Keratinocyte (primary cell): ENCODE measurements at regions not wholly inside any gene's neighbourhood (a gene's known extent, or its start where the extent isn't known, plus 50 kb on each side); places are given as distances from the start of the nearest gene placed in this dataset.

Experiments
- DNase-seq: peaks from one replicate; pipeline ENCODE4 v3.0.0-alpha.2; 2011; ENCODE audit warnings: low read depth, missing footprints, low spot score
- FAIRE-seq: peaks from 2 replicates; lab custom pipeline; 2011; peaks lifted over from hg19 to GRCh38; lab: Jason Lieb, UNC
- H2AFZ ChIP-seq: 2 replicates; pipeline ENCODE4 v1.6.0; 2012; ENCODE audit warnings: low read length, control low read depth, inconsistent platforms; ENCODE audit not compliant: control insufficient read depth
- H3K27ac ChIP-seq: 2 replicates; pipeline ENCODE4 v1.5.1; 2011; ENCODE audit warnings: low read length; ENCODE audit not compliant: control insufficient read depth, insufficient read depth
- H3K27me3 ChIP-seq: 3 replicates; pipeline ENCODE4 v1.6.0; 2011; ENCODE audit warnings: low read length; ENCODE audit not compliant: control insufficient read depth, insufficient read depth; ENCODE audit errors: extremely low read depth
- H3K36me3 ChIP-seq, 2 experiments: 2 replicates in 1 of 2; 3 replicates in 1 of 2; pipeline ENCODE4 v1.5.1; 2011; ENCODE audit warnings: low read length in 2 of 2, mild to moderate bottlenecking in 1 of 2; ENCODE audit not compliant: control insufficient read depth in 2 of 2, insufficient read depth in 2 of 2; ENCODE audit errors: extremely low read depth in 1 of 2
- H3K4me1 ChIP-seq: 3 replicates; pipeline ENCODE4 v1.5.1; 2011; ENCODE audit warnings: low read length; ENCODE audit not compliant: control insufficient read depth, insufficient read depth; ENCODE audit errors: extremely low read depth
- H3K4me2 ChIP-seq: 3 replicates; pipeline ENCODE4 v1.6.0; 2011; ENCODE audit warnings: low read depth, low read length; ENCODE audit not compliant: control insufficient read depth, insufficient read depth; ENCODE audit errors: extremely low read depth
- H3K4me3 ChIP-seq, 3 experiments: fragments of 200-600 bp in 1 of 3; sonication (generic) in 1 of 3; 2 replicates in 2 of 3; 3 replicates in 1 of 3; pipeline ENCODE4 v1.5.1; 2011 to 2016; ENCODE audit warnings: low read length in 3 of 3, mild to moderate bottlenecking in 3 of 3, control low read depth in 2 of 3, inconsistent platforms in 1 of 3, low read depth in 1 of 3, mixed read lengths in 1 of 3, mixed run types in 1 of 3, moderate library complexity in 1 of 3; ENCODE audit not compliant: control insufficient read depth in 2 of 3, insufficient read depth in 2 of 3; ENCODE audit errors: extremely low read depth in 1 of 3
- H3K79me2 ChIP-seq: 2 replicates; pipeline ENCODE4 v1.6.0; 2012; ENCODE audit warnings: low read length; ENCODE audit not compliant: control insufficient read depth, insufficient read depth
- H3K9ac ChIP-seq: 3 replicates; pipeline ENCODE4 v1.6.0; 2011; ENCODE audit warnings: low read length; ENCODE audit not compliant: control insufficient read depth, insufficient read depth; ENCODE audit errors: extremely low read depth
- H3K9me1 ChIP-seq: 3 replicates; pipeline ENCODE4 v1.6.0; 2011; ENCODE audit warnings: low read length; ENCODE audit not compliant: control insufficient read depth, insufficient read depth; ENCODE audit errors: extremely low read depth
- H3K9me3 ChIP-seq: 2 replicates; pipeline ENCODE4 v1.5.1; 2012; ENCODE audit warnings: low read depth, low read length; ENCODE audit not compliant: control insufficient read depth
- H4K20me1 ChIP-seq: 3 replicates; pipeline ENCODE4 v1.6.0; 2011; ENCODE audit warnings: low read length; ENCODE audit not compliant: control insufficient read depth, insufficient read depth; ENCODE audit errors: extremely low read depth
- EZH2 ChIP-seq: IDR thresholded peaks from one replicate; pipeline ENCODE4 v1.6.1; 2012; ENCODE audit warnings: inconsistent platforms, mild to moderate bottlenecking, low read length, moderate library complexity
- dilution Hi-C: fragments of 300-500 bp; cut with MboI; formaldehyde crosslinking; loops from one replicate; pipeline ENCODE4 v1.7.0; 2020; ENCODE audit warnings: low sequenced_read_pairs; ENCODE audit not compliant: extremely low pct_ligation_motif_present
- TF ChIP-seq, protein P1 (sequence below), 3 experiments: IDR thresholded peaks in 1 of 3; conservative IDR thresholded peaks in 1 of 3; optimal IDR thresholded peaks in 1 of 3; 2 replicates in 2 of 3; 3 replicates in 1 of 3; pipeline versions ENCODE3 to v1.5.1; 2011; ENCODE audit warnings: low read length in 3 of 3, mild to moderate bottlenecking in 3 of 3, moderate library complexity in 2 of 3, control low read depth in 1 of 3, inconsistent platforms in 1 of 3; ENCODE audit not compliant: insufficient read depth in 2 of 3; ENCODE audit errors: extremely low read depth in 1 of 3

GRCh38 chr1:229063154-229063773 is 207.6 kb upstream of the RAB4A start:
- H2AFZ ChIP-seq = no peak overlapping the region
- peaks cover 32% of the 10 kb centered on the region for H3K27me3 ChIP-seq
- H3K9me1 ChIP-seq = no peaks in the 10 kb centered on the region
- TF ChIP-seq, protein P1, sequence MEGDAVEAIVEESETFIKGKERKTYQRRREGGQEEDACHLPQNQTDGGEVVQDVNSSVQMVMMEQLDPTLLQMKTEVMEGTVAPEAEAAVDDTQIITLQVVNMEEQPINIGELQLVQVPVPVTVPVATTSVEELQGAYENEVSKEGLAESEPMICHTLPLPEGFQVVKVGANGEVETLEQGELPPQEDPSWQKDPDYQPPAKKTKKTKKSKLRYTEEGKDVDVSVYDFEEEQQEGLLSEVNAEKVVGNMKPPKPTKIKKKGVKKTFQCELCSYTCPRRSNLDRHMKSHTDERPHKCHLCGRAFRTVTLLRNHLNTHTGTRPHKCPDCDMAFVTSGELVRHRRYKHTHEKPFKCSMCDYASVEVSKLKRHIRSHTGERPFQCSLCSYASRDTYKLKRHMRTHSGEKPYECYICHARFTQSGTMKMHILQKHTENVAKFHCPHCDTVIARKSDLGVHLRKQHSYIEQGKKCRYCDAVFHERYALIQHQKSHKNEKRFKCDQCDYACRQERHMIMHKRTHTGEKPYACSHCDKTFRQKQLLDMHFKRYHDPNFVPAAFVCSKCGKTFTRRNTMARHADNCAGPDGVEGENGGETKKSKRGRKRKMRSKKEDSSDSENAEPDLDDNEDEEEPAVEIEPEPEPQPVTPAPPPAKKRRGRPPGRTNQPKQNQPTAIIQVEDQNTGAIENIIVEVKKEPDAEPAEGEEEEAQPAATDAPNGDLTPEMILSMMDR (optimal IDR thresholded peaks at IDR 0.05 in 1 of 3, IDR thresholded peaks at IDR 0.05 in 1 of 3, conservative IDR thresholded peaks at IDR 0.05 in 1 of 3; ENCODE audit: extremely low read depth in 1 of 3, insufficient read depth in 2 of 3, low read length in 3 of 3) = no peak
- TF ChIP-seq EZH2 = no peak
- H3K4me2 ChIP-seq = no peak overlapping the region
- H3K4me3 ChIP-seq = no peak overlapping the region
- no peaks in the 10 kb centered on the region for H4K20me1 ChIP-seq
- H3K9ac ChIP-seq = no peak overlapping the region
- DNase-seq (no peak), FAIRE-seq (no peak)
- dilution Hi-C loops = no loop called here
- no peaks in the 10 kb centered on the region for H3K9me3 ChIP-seq
- no peak overlapping the region for H3K27ac ChIP-seq
- H3K36me3 ChIP-seq = no peaks in the 10 kb centered on the region
- H3K79me2 ChIP-seq = no peaks in the 10 kb centered on the region
- H3K4me1 ChIP-seq = no peaks in the 10 kb centered on the region

- H3K9me1 ChIP-seq = no peaks in the 10 kb centered on the region
These were observed 206.4 kb upstream of the RAB4A start for GRCh38 chr1:229064320-229065168.

More at GRCh38 chr1:229064320-229065168, 206.4 kb upstream of the RAB4A start:
- Histone ChIP-seq H3K27me3 (peaks cover 31% of the 10 kb centered on the region), H4K20me1 (no peaks in the 10 kb centered on the region), H3K9me3 (no peaks in the 10 kb centered on the region), H3K9ac (no peak overlapping the region), H3K4me1 (no peaks in the 10 kb centered on the region), H3K79me2 (no peaks in the 10 kb centered on the region), H3K27ac (no peak overlapping the region), H2AFZ (no peak overlapping the region), H3K36me3 (no peaks in the 10 kb centered on the region), H3K4me3 (no peak overlapping the region), H3K4me2 (no peak overlapping the region)
- TF ChIP-seq, protein P1 (optimal IDR thresholded peaks at IDR 0.05 in 1 of 3, IDR thresholded peaks at IDR 0.05 in 1 of 3, conservative IDR thresholded peaks at IDR 0.05 in 1 of 3; ENCODE audit: extremely low read depth in 1 of 3, insufficient read depth in 2 of 3, low read length in 3 of 3) = no peak
- TF ChIP-seq EZH2 = no peak
- DNase-seq (no peak), FAIRE-seq (no peak)
- dilution Hi-C loops = no loop called here
